ENCODE measurements at regions not wholly inside any gene's neighbourhood (a gene's known extent, or its start where the extent isn't known, plus 50 kb on each side); places are given as distances from the start of the nearest gene placed in this dataset.

DNA sequence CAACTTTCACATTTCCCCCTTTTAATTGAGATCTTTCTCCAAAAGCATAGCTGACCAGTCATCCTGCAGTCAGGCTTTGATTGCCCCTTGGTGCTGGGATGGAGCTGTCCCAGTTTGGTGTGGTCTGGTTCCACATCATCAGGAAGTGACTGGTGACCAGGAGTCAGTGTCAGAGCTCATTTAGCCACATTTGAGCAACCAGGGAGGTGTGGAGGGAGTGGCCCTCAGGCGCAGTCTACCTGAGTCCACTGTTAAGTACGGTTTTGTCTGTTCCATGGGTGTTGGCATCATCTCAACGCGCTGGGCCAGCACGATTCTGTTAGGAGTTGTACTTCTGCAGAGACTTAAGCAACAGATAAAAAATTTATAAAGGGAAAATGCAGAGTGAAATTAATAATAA is 52.6 kb downstream of the RGS12 start:
- Histone ChIP-seq H4K20me1 (ENCODE audit: insufficient read depth, low read length) (no peaks in the 10 kb centered on the region), H3K79me2 (ENCODE audit: insufficient read depth, low read length) (no peaks in the 10 kb centered on the region), H3K9me2 (ENCODE audit: low read depth, low read length) (no peaks in the 10 kb centered on the region), H3K9ac (ENCODE audit: low read length) (no peak overlapping the region), H3K27me3 (ENCODE audit: insufficient read depth, low read length) (no peaks in the 10 kb centered on the region), H3K4me2 (ENCODE audit: low read length) (no peak overlapping the region), H3K36me3 (ENCODE audit: insufficient read depth, low read length) (no peaks in the 10 kb centered on the region), H3F3A (ENCODE audit: insufficient read depth, low read length) (no peaks in the 10 kb centered on the region), H3K27ac (ENCODE audit: low read depth, low read length, poor library complexity, severe bottlenecking) (no peak overlapping the region), H3K4me3 (ENCODE audit: low read depth, low read length, poor library complexity, severe bottlenecking) (no peak overlapping the region), H3K4me1 (ENCODE audit: insufficient read depth, low read length, severe bottlenecking) (no peaks in the 10 kb centered on the region), H3K9me3 (ENCODE audit: low read length) (no peaks in the 10 kb centered on the region), H2AFZ (ENCODE audit: low read length) (no peak overlapping the region)
- TF ChIP-seq, protein P1, sequence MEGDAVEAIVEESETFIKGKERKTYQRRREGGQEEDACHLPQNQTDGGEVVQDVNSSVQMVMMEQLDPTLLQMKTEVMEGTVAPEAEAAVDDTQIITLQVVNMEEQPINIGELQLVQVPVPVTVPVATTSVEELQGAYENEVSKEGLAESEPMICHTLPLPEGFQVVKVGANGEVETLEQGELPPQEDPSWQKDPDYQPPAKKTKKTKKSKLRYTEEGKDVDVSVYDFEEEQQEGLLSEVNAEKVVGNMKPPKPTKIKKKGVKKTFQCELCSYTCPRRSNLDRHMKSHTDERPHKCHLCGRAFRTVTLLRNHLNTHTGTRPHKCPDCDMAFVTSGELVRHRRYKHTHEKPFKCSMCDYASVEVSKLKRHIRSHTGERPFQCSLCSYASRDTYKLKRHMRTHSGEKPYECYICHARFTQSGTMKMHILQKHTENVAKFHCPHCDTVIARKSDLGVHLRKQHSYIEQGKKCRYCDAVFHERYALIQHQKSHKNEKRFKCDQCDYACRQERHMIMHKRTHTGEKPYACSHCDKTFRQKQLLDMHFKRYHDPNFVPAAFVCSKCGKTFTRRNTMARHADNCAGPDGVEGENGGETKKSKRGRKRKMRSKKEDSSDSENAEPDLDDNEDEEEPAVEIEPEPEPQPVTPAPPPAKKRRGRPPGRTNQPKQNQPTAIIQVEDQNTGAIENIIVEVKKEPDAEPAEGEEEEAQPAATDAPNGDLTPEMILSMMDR (IDR thresholded peaks at IDR 0.05; ENCODE audit: low read length), result no peak
- no peak for TF ChIP-seq EZH2 (IDR thresholded peaks at IDR 0.05; ENCODE audit: borderline replicate concordance, low read length)

DNA sequence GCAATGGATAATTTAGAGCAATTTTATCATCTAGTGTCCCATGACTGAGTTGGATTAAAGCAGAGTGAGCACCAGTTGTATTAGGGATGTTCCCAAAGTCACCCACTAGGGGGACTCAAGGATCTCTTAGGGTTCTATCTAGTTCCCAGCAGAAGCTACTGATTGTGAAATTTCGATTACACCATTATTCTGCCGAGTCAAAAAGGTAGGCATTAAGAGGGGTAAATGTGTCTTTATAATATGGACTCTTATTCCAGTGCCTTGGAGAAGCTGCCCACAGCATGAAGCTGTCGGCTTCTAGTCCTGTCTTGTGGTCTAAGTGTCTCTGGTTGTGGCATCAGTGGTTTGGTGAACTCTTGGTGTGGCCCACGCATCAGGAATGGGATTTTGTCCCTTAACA is 53.3 kb downstream of the RGS12 start:
- Histone ChIP-seq H3K9ac (ENCODE audit: low read length) (no peak overlapping the region), H3K9me2 (ENCODE audit: low read depth, low read length) (no peaks in the 10 kb centered on the region), H3K36me3 (ENCODE audit: insufficient read depth, low read length) (no peaks in the 10 kb centered on the region), H4K20me1 (ENCODE audit: insufficient read depth, low read length) (no peaks in the 10 kb centered on the region), H3K9me3 (ENCODE audit: low read length) (no peaks in the 10 kb centered on the region), H3K27ac (ENCODE audit: low read depth, low read length, poor library complexity, severe bottlenecking) (no peak overlapping the region), H3K79me2 (ENCODE audit: insufficient read depth, low read length) (no peaks in the 10 kb centered on the region), H3K27me3 (ENCODE audit: insufficient read depth, low read length) (no peaks in the 10 kb centered on the region), H2AFZ (ENCODE audit: low read length) (no peak overlapping the region), H3K4me2 (ENCODE audit: low read length) (no peak overlapping the region), H3F3A (ENCODE audit: insufficient read depth, low read length) (no peaks in the 10 kb centered on the region), H3K4me3 (ENCODE audit: low read depth, low read length, poor library complexity, severe bottlenecking) (no peak overlapping the region), H3K4me1 (ENCODE audit: insufficient read depth, low read length, severe bottlenecking) (no peaks in the 10 kb centered on the region)
- TF ChIP-seq, protein P1 (IDR thresholded peaks at IDR 0.05; ENCODE audit: low read length), result peak; percentile 51
- TF ChIP-seq EZH2 (IDR thresholded peaks at IDR 0.05; ENCODE audit: borderline replicate concordance, low read length), result no peak

DNA sequence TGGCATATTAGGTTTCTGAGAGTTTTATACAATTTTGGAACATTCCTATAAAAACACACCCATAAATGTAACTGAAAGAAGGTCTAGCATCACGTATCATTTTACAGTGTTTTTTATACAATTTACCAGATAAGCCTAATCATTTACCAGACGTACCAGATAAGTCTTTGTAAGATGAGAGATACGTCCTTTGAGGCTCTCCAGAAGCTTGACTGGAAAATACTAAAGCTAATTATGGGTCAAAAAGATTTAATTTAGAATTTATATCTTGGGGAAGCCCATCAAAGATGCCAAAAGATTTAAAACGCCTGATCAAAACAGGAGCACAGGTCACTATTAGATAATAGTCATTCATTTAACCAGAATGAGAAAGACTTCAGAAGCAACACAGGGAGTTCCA is 55.0 kb downstream of the RGS12 start:
- Histone ChIP-seq H3K27me3 (ENCODE audit: insufficient read depth, low read length) (no peaks in the 10 kb centered on the region), H3K9me2 (ENCODE audit: low read depth, low read length) (no peaks in the 10 kb centered on the region), H3K9ac (ENCODE audit: low read length) (no peak overlapping the region), H3K4me3 (ENCODE audit: low read depth, low read length, poor library complexity, severe bottlenecking) (no peak overlapping the region), H3K36me3 (ENCODE audit: insufficient read depth, low read length) (no peaks in the 10 kb centered on the region), H3K4me1 (ENCODE audit: insufficient read depth, low read length, severe bottlenecking) (no peaks in the 10 kb centered on the region), H2AFZ (ENCODE audit: low read length) (no peak overlapping the region), H3K4me2 (ENCODE audit: low read length) (no peak overlapping the region), H3F3A (ENCODE audit: insufficient read depth, low read length) (no peaks in the 10 kb centered on the region), H3K79me2 (ENCODE audit: insufficient read depth, low read length) (no peaks in the 10 kb centered on the region), H4K20me1 (ENCODE audit: insufficient read depth, low read length) (no peaks in the 10 kb centered on the region), H3K27ac (ENCODE audit: low read depth, low read length, poor library complexity, severe bottlenecking) (no peak overlapping the region), H3K9me3 (ENCODE audit: low read length) (no peaks in the 10 kb centered on the region)
- TF ChIP-seq, protein P1 (IDR thresholded peaks at IDR 0.05; ENCODE audit: low read length), result no peak
- TF ChIP-seq EZH2 (IDR thresholded peaks at IDR 0.05; ENCODE audit: borderline replicate concordance, low read length), result no peak
